ENCODE measurements at regions not wholly inside any gene's neighbourhood (a gene's known extent, or its start where the extent isn't known, plus 50 kb on each side); places are given as distances from the start of the nearest gene placed in this dataset.

DNA sequence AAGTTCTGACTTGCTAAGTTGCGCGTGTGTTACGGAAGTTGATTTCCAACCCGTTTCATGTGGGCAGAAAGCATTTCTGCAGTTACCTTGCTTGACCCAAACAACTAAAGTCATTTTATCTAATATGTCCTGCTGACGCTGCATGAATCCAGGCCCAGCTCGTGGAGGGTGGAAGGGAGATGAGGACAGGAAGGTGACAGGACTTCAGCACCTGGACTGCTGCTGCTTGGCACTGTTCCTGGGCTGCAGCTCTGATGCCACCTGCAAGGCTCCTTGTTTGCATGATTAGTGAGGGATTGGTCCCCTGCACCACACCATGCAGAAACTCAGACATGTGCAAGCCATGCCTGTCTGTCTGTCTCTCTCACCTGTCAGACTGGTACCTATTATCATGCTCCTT is 198.4 kb downstream of the PRDM2 start:
- Mint-ChIP-seq H3K9me3 (peaks cover under 1% of the 10 kb centered on the region), H3K4me1 (peaks cover 2% of the 10 kb centered on the region), H3K36me3 (ENCODE audit: low read depth) (peaks cover under 1% of the 10 kb centered on the region), H3K27me3 (ENCODE audit: low read depth) (peaks cover 54% of the 10 kb centered on the region), H3K27ac (ENCODE audit: unreplicated experiment) (no peak overlapping the region), H3K4me3 (no peak overlapping the region)
- no peak for TF ChIP-seq CTCF (conservative IDR thresholded peaks at IDR 0.05)
- DNase-seq (ENCODE audit: low read depth, low spot score), result no peak

DNA sequence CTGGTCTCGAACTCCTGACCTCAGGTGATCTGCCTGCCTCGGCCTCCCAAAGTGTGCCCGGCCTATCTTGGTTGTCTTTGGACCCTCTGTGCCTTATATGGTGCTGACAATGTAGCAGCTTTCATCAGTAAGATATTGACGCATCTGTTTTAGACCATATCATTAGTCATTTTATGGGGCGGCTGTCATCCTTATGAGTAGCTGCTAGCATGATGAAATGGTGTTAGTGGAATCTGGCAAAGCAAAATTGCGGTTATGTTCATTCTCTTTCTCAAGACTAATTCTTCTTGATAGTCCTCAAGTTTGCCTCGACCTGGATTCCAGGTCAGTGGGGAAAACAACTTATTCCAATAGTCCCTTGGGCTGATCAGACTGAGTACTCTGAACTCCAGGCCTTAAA is 199.9 kb downstream of the PRDM2 start:
- Mint-ChIP-seq H3K9me3 (peaks cover 8% of the 10 kb centered on the region), H3K27me3 (ENCODE audit: low read depth) (peaks cover 50% of the 10 kb centered on the region), H3K4me1 (no peaks in the 10 kb centered on the region), H3K36me3 (ENCODE audit: low read depth) (peaks cover 3% of the 10 kb centered on the region), H3K27ac (ENCODE audit: unreplicated experiment) (no peak overlapping the region), H3K4me3 (no peak overlapping the region)
- no peak for TF ChIP-seq CTCF (conservative IDR thresholded peaks at IDR 0.05)
- no peak for DNase-seq (ENCODE audit: low read depth, low spot score)

- H3K9me3 Mint-ChIP-seq, result peaks cover 8% of the 10 kb centered on the region
- no peak overlapping the region for H3K27ac Mint-ChIP-seq (ENCODE audit: unreplicated experiment)
- no peak for TF ChIP-seq CTCF (conservative IDR thresholded peaks at IDR 0.05)
- DNase-seq (ENCODE audit: low read depth, low spot score), result no peak
- no peaks in the 10 kb centered on the region for H3K4me1 Mint-ChIP-seq
- peaks cover 3% of the 10 kb centered on the region for H3K36me3 Mint-ChIP-seq (ENCODE audit: low read depth)
- peaks cover 43% of the 10 kb centered on the region for H3K27me3 Mint-ChIP-seq (ENCODE audit: low read depth)
- H3K4me3 Mint-ChIP-seq, result no peak overlapping the region
Observed at GRCh38 chr1:13900583-13900982, 200.6 kb downstream of the PRDM2 start.

DNA sequence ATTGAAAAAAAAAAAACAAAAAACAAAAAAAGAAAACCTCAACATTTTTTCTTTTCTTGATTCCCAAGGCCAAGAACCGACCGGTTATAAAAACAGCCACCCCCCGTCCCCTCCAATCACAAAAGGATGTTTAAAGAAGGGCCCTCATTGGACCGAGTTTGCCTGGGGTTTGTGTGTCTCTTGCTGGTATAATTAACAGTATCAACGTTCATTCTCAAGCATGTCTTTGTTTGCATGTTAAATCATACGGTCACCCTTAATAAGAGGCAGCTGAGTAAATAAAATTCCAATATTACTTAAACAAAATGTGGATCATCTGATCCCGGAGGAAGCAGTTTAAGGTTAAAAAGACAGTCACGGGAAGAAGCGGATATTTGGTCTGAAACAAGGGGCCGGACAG is 201.1 kb downstream of the PRDM2 start:
- H3K4me3 Mint-ChIP-seq, result no peak overlapping the region
- peaks cover 8% of the 10 kb centered on the region for H3K9me3 Mint-ChIP-seq
- H3K27ac Mint-ChIP-seq (ENCODE audit: unreplicated experiment), result no peak overlapping the region
- no peaks in the 10 kb centered on the region for H3K4me1 Mint-ChIP-seq
- H3K36me3 Mint-ChIP-seq (ENCODE audit: low read depth), result peaks cover 3% of the 10 kb centered on the region
- no peak for DNase-seq (ENCODE audit: low read depth, low spot score)
- peaks cover 39% of the 10 kb centered on the region for H3K27me3 Mint-ChIP-seq (ENCODE audit: low read depth)
- no peak for TF ChIP-seq CTCF (conservative IDR thresholded peaks at IDR 0.05)

- TF ChIP-seq CTCF (conservative IDR thresholded peaks at IDR 0.05), result no peak
- H3K36me3 Mint-ChIP-seq (ENCODE audit: low read depth), result peaks cover 3% of the 10 kb centered on the region
- H3K27ac Mint-ChIP-seq (ENCODE audit: unreplicated experiment), result no peak overlapping the region
- no peak overlapping the region for H3K4me3 Mint-ChIP-seq
- H3K4me1 Mint-ChIP-seq, result no peaks in the 10 kb centered on the region
- DNase-seq (ENCODE audit: low read depth, low spot score), result no peak
- H3K27me3 Mint-ChIP-seq (ENCODE audit: low read depth), result peaks cover 33% of the 10 kb centered on the region
- H3K9me3 Mint-ChIP-seq, result peaks cover 8% of the 10 kb centered on the region
Observed at GRCh38 chr1:13901597-13901996, 201.6 kb downstream of the PRDM2 start.

DNA sequence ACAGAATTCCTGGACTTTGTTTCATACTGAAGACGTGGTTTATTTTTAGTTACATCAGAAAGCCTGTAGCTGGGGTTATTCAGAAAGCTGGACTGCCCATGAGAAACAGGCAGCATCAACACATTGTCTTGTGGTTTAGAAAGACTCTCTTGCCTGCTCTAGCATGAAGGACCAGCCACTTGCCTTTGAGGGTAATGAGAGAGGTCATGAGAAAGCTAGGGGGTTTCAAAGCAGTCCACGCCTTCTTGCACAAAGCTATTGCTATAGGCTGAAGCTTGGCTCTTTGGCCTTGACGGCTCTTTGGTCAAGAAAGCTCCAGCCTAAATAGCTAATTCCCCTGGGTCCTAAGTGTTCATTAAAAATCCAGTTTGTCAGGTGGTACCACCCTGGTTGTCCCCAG is 208.1 kb downstream of the PRDM2 start:
- Mint-ChIP-seq H3K27me3 (ENCODE audit: low read depth) (peaks cover 13% of the 10 kb centered on the region), H3K9me3 (peaks cover 8% of the 10 kb centered on the region), H3K27ac (ENCODE audit: unreplicated experiment) (no peak overlapping the region), H3K4me3 (no peak overlapping the region), H3K4me1 (no peaks in the 10 kb centered on the region), H3K36me3 (ENCODE audit: low read depth) (peaks cover 3% of the 10 kb centered on the region)
- TF ChIP-seq CTCF (conservative IDR thresholded peaks at IDR 0.05), result no peak
- DNase-seq (ENCODE audit: low read depth, low spot score), result no peak
